K562 (cell line): ENCODE measurements at regions not wholly inside any gene's neighbourhood (a gene's known extent, or its start where the extent isn't known, plus 50 kb on each side); places are given as distances from the start of the nearest gene placed in this dataset.

Experiments
- HNRNPUL1 ChIP-seq: fragments of 200-400 bp; formaldehyde crosslinking; IDR thresholded peaks from 2 replicates; pipeline ENCODE4 v1.6.1; 2017; ENCODE audit warnings: low read length
- MED1 ChIP-seq: sonication (generic); formaldehyde crosslinking; IDR thresholded peaks from 2 replicates; pipeline ENCODE4 v1.8.1; 2023; ENCODE audit warnings: missing genetic modification reagents, borderline replicate concordance
- POLR2G ChIP-seq: fragments of 200-400 bp; formaldehyde crosslinking; IDR thresholded peaks from 2 replicates; pipeline ENCODE4 v1.6.1; 2017; ENCODE audit warnings: low read depth, mild to moderate bottlenecking, antibody characterized with exemption, low read length, moderate library complexity

GRCh38 chr10:44105696-44106095 lies 279.2 kb downstream of the CXCL12 start:
- no peak for TF ChIP-seq POLR2G
- TF ChIP-seq HNRNPUL1 = no peak
- no peak for TF ChIP-seq MED1 (CRISPR knock-in tag)
